H1 (cell line): ENCODE measurements at regions not wholly inside any gene's neighbourhood (a gene's known extent, or its start where the extent isn't known, plus 50 kb on each side); places are given as distances from the start of the nearest gene placed in this dataset.
A peak's percentile ranks its signal among the peaks of the same experiment; 100 is the strongest.

Source experiments
- CTCF ChIA-PET: fragments of 300-600 bp; sonication (Branson Sonifier 250); formaldehyde crosslinking; loops from one replicate; lab custom pipeline; 2021; ENCODE audit not compliant: partially characterized antibody; lab: Charles Lee
- POLR2A ChIA-PET: fragments of 300-600 bp; sonication (Branson Sonifier 250); formaldehyde crosslinking; loops from one replicate; lab custom pipeline; 2021; ENCODE audit warnings: inconsistent platforms; ENCODE audit not compliant: partially characterized antibody; lab: Charles Lee
- DNase-seq, 2 experiments: peaks; one replicate each; pipeline versions ENCODE4 v3.0.0 to v3.0.0-alpha.2; 2010 to 2022; ENCODE audit warnings: low spot score in 2 of 2, low read depth in 1 of 2, mixed read lengths in 1 of 2
- FAIRE-seq: peaks from 2 replicates; lab custom pipeline; 2011; peaks lifted over from hg19 to GRCh38; lab: Jason Lieb, UNC
- H2AFZ ChIP-seq: 2 replicates; pipeline ENCODE4 v1.8.1; 2012; ENCODE audit warnings: low read length, inconsistent platforms
- H2AK5ac ChIP-seq: 2 replicates; pipeline ENCODE4 v1.6.1; 2013; ENCODE audit warnings: low read depth, low read length
- H2BK120ac ChIP-seq: replicated peaks from 2 replicates; pipeline ENCODE3; 2013; ENCODE audit warnings: low read depth, low read length, inconsistent platforms
- H2BK12ac ChIP-seq: 2 replicates; pipeline ENCODE4 v1.6.1; 2013; ENCODE audit warnings: low read depth, low read length
- H2BK15ac ChIP-seq: 2 replicates; pipeline ENCODE4 v1.6.1; 2013; ENCODE audit warnings: low read length
- H2BK20ac ChIP-seq: 2 replicates; pipeline ENCODE4 v1.6.1; 2013; ENCODE audit warnings: low read length
- H2BK5ac ChIP-seq: 2 replicates; pipeline ENCODE4 v1.6.1; 2013; ENCODE audit warnings: low read depth, low read length
- H3K14ac ChIP-seq: 2 replicates; pipeline ENCODE4 v1.6.1; 2013; ENCODE audit warnings: inconsistent platforms; ENCODE audit not compliant: insufficient read length
- H3K18ac ChIP-seq: 2 replicates; pipeline ENCODE4 v1.6.1; 2013; ENCODE audit warnings: low read length; ENCODE audit errors: extremely low read depth
- H3K23ac ChIP-seq: 2 replicates; pipeline ENCODE4 v1.6.1; 2013; ENCODE audit warnings: inconsistent platforms; ENCODE audit not compliant: insufficient read length
- H3K23me2 ChIP-seq: 2 replicates; pipeline ENCODE4 v1.6.1; 2013; ENCODE audit warnings: low read depth, low read length
- H3K27ac ChIP-seq: 2 replicates; pipeline ENCODE4 v1.6.1; 2011; ENCODE audit warnings: low read depth, low read length, inconsistent platforms
- H3K27me3 ChIP-seq, 4 experiments: replicated peaks in 1 of 4; 1 replicate in 1 of 4; 2 replicates in 3 of 4; pipeline versions ENCODE4 v1.6.1 to v1.8.1; 2011 to 2013; ENCODE audit warnings: low read length in 3 of 4, mild to moderate bottlenecking in 3 of 4, inconsistent platforms in 2 of 4, mixed read lengths in 2 of 4, moderate library complexity in 1 of 4; ENCODE audit not compliant: control insufficient read depth in 3 of 4, insufficient read depth in 3 of 4; ENCODE audit errors: extremely low read depth in 1 of 4
- H3K36me3 ChIP-seq, 4 experiments: 2 replicates each; pipeline versions ENCODE4 v1.6.1 to v1.8.1; 2011 to 2013; ENCODE audit warnings: mild to moderate bottlenecking in 4 of 4, low read length in 3 of 4, moderate library complexity in 2 of 4, control low read depth in 1 of 4, inconsistent platforms in 1 of 4; ENCODE audit not compliant: insufficient read depth in 4 of 4, control insufficient read depth in 2 of 4
- H3K4ac ChIP-seq: replicated peaks from 2 replicates; pipeline ENCODE3; 2013; ENCODE audit warnings: low read length, low read depth, mixed read lengths, inconsistent platforms; ENCODE audit not compliant: insufficient read length
- H3K4me1 ChIP-seq, 4 experiments: replicated peaks in 1 of 4; 1 replicate in 1 of 4; 2 replicates in 3 of 4; pipeline versions ENCODE4 v1.6.1 to v1.8.1; 2011 to 2013; ENCODE audit warnings: low read length in 3 of 4, inconsistent platforms in 2 of 4, mixed read lengths in 1 of 4; ENCODE audit not compliant: insufficient read depth in 4 of 4, control insufficient read depth in 3 of 4
- H3K4me2 ChIP-seq, 2 experiments: 2 replicates each; pipeline versions ENCODE4 v1.6.1 to v1.8.1; 2011 to 2013; ENCODE audit warnings: low read depth in 2 of 2, low read length in 2 of 2, control low read depth in 1 of 2, inconsistent platforms in 1 of 2, mild to moderate bottlenecking in 1 of 2; ENCODE audit not compliant: insufficient read depth in 1 of 2
- H3K4me3 ChIP-seq, 4 experiments: fragments of 200-600, 300-600 bp in 1 of 4; sonication (generic), shearing (Covaris generic), sonication (Bioruptor Twin) in 1 of 4; 2 replicates each; pipeline versions ENCODE4 v1.5.1 to v1.8.1; 2011 to 2016; ENCODE audit warnings: low read length in 4 of 4, low read depth in 3 of 4, control low read depth in 2 of 4, inconsistent platforms in 2 of 4, mild to moderate bottlenecking in 2 of 4, mixed read lengths in 1 of 4, moderate library complexity in 1 of 4; ENCODE audit not compliant: insufficient read depth in 2 of 4; ENCODE audit errors: extremely low read depth in 1 of 4
- H3K56ac ChIP-seq: replicated peaks from 2 replicates; pipeline ENCODE3; 2013; ENCODE audit warnings: low read depth, mild to moderate bottlenecking, mixed read lengths, low read length, inconsistent platforms; ENCODE audit not compliant: insufficient read length
- H3K79me1 ChIP-seq: 2 replicates; pipeline ENCODE4 v1.6.1; 2013; ENCODE audit warnings: low read depth, low read length, control low read depth
- H3K79me2 ChIP-seq, 2 experiments: 2 replicates each; pipeline versions ENCODE4 v1.6.1 to v1.8.1; 2012 to 2013; ENCODE audit warnings: low read length in 2 of 2, mild to moderate bottlenecking in 2 of 2, inconsistent platforms in 1 of 2; ENCODE audit not compliant: insufficient read depth in 2 of 2, control insufficient read depth in 1 of 2
- H3K9ac ChIP-seq, 4 experiments: replicated peaks in 1 of 4; 1 replicate in 1 of 4; 2 replicates in 3 of 4; pipeline versions ENCODE4 v1.6.1 to v1.8.1; 2011 to 2013; ENCODE audit warnings: low read depth in 3 of 4, low read length in 3 of 4, control low read depth in 2 of 4, mild to moderate bottlenecking in 2 of 4, moderate library complexity in 2 of 4, inconsistent platforms in 1 of 4; ENCODE audit errors: extremely low read depth in 1 of 4
- H3K9me3 ChIP-seq, 2 experiments: 2 replicates each; pipeline versions ENCODE4 v1.6.1 to v1.8.1; 2012 to 2013; ENCODE audit warnings: mild to moderate bottlenecking in 2 of 2, moderate library complexity in 2 of 2, control low read depth in 1 of 2, inconsistent platforms in 1 of 2, low read depth in 1 of 2, low read length in 1 of 2, mixed read lengths in 1 of 2; ENCODE audit not compliant: insufficient read depth in 2 of 2
- H4K20me1 ChIP-seq, 2 experiments: replicated peaks in 1 of 2; 2 replicates each; pipeline versions ENCODE3 to v1.8.1; 2011 to 2013; ENCODE audit warnings: inconsistent platforms in 2 of 2, low read length in 2 of 2, mild to moderate bottlenecking in 1 of 2; ENCODE audit not compliant: insufficient read depth in 2 of 2, control insufficient read depth in 1 of 2
- H4K5ac ChIP-seq: 2 replicates; pipeline ENCODE4 v1.6.1; 2013; ENCODE audit warnings: low read length, low read depth, mixed read lengths, inconsistent platforms; ENCODE audit not compliant: insufficient read length
- H4K8ac ChIP-seq: 2 replicates; pipeline ENCODE4 v1.8.0; 2013; ENCODE audit warnings: mild to moderate bottlenecking, moderate library complexity, low read length, inconsistent platforms; ENCODE audit not compliant: insufficient read depth; ENCODE audit errors: extremely low read depth
- H4K91ac ChIP-seq: replicated peaks from 2 replicates; pipeline ENCODE3; 2013; ENCODE audit warnings: low read length, mixed read lengths, inconsistent platforms; ENCODE audit not compliant: insufficient read length
- CTBP2 ChIP-seq: IDR thresholded peaks from 2 replicates; pipeline ENCODE4 v1.7.0; 2011; ENCODE audit warnings: borderline replicate concordance, mild to moderate bottlenecking, moderate library complexity, mixed read lengths, low read length; ENCODE audit not compliant: insufficient read depth, insufficient read length
- MAX ChIP-seq: IDR thresholded peaks from 2 replicates; pipeline ENCODE4 v1.6.1; 2012; ENCODE audit warnings: inconsistent platforms
- NANOG ChIP-seq: IDR thresholded peaks from 2 replicates; pipeline ENCODE4 v1.6.1; 2011; ENCODE audit warnings: low read length, low read depth, mild to moderate bottlenecking, inconsistent platforms; ENCODE audit not compliant: insufficient read depth, poor library complexity, severe bottlenecking
- PHF8 ChIP-seq: fragments of 200-600 bp; sonication (generic); conservative IDR thresholded peaks from 2 replicates; pipeline ENCODE4 v1.7.1; 2012; ENCODE audit warnings: low read depth, mild to moderate bottlenecking, inconsistent platforms, low read length, moderate library complexity
- POLR2AphosphoS5 ChIP-seq: IDR thresholded peaks from 2 replicates; pipeline ENCODE4 v1.6.1; 2011; ENCODE audit warnings: low read depth, low read length
- RAD21 ChIP-seq, 2 experiments: IDR thresholded peaks in 1 of 2; conservative IDR thresholded peaks in 1 of 2; 2 replicates each; pipeline ENCODE4 v1.6.1; 2011; ENCODE audit warnings: low read depth in 2 of 2, low read length in 2 of 2, improper control_type of control experiment in 1 of 2, inconsistent platforms in 1 of 2, mild to moderate bottlenecking in 1 of 2, moderate library complexity in 1 of 2
- SIN3A ChIP-seq, 2 experiments: IDR thresholded peaks in 1 of 2; conservative IDR thresholded peaks in 1 of 2; 2 replicates each; pipeline ENCODE4 v1.6.1; 2011 to 2012; ENCODE audit warnings: low read length in 2 of 2, improper control_type of control experiment in 1 of 2, low read depth in 1 of 2, mild to moderate bottlenecking in 1 of 2
- USF2 ChIP-seq: IDR thresholded peaks from 2 replicates; pipeline ENCODE4 v1.6.1; 2011; ENCODE audit warnings: low read length, improper control_type of control experiment
- WGBS, 2 experiments: shearing (Covaris generic) in 1 of 2; methylation state at CpG; one replicate each; pipeline versions ENCODE4 v1.1.6 to v1.1.7; 2013 to 2015; ENCODE audit warnings: low lambda C conversion rate in 2 of 2, mixed read lengths in 2 of 2, inconsistent platforms in 1 of 2, low coverage in 1 of 2, missing lambda C conversion rate in 1 of 2; ENCODE audit not compliant: insufficient replicate concordance in 2 of 2, insufficient coverage in 1 of 2, insufficient read length in 1 of 2; ENCODE audit errors: extremely low coverage in 1 of 2, missing lambda C conversion rate in 1 of 2; 5-methylcytosine and 5-hydroxymethylcytosine counted together
- TF ChIP-seq, protein P1 (sequence below), 3 experiments: IDR thresholded peaks; 1 replicate in 2 of 3; 2 replicates in 1 of 3; pipeline versions ENCODE4 v1.5.1 to v1.6.1; 2011; ENCODE audit warnings: low read length in 3 of 3, mild to moderate bottlenecking in 3 of 3, inconsistent platforms in 2 of 3, low read depth in 1 of 3, moderate library complexity in 1 of 3; ENCODE audit not compliant: insufficient read depth in 1 of 3; ENCODE audit errors: control extremely low read depth in 1 of 3

GRCh38 chr13:63901630-63902029 lies 2486.0 kb upstream of the PCDH20 start:
- no peak overlapping the region for H3K18ac ChIP-seq
- FAIRE-seq (no peak), DNase-seq (no peak)
- no peak overlapping the region for H4K91ac ChIP-seq
- no peaks in the 10 kb centered on the region for H3K23me2 ChIP-seq
- no peaks in the 10 kb centered on the region for H3K36me3 ChIP-seq
- no peak overlapping the region for H2BK12ac ChIP-seq
- no peaks in the 10 kb centered on the region for H4K20me1 ChIP-seq
- no peak overlapping the region for H3K4me3 ChIP-seq
- H4K5ac ChIP-seq, result no peak overlapping the region
- no peaks in the 10 kb centered on the region for H3K9me3 ChIP-seq
- no peaks in the 10 kb centered on the region for H3K27me3 ChIP-seq
- no peak overlapping the region for H2AK5ac ChIP-seq
- no peak overlapping the region for H3K9ac ChIP-seq
- WGBS, 2 experiments, result 91% methylated on average over 5 of the region's 5 CpGs; no CpG with 5 or more reads in 1 of the 2 experiments
- H4K8ac ChIP-seq, result no peak overlapping the region
- no peak overlapping the region for H2BK120ac ChIP-seq
- H3K23ac ChIP-seq, result no peak overlapping the region
- POLR2A ChIA-PET, result no interaction called here
- H3K14ac ChIP-seq, result no peak overlapping the region
- H3K56ac ChIP-seq, result no peak overlapping the region
- no peaks in the 10 kb centered on the region for H3K79me2 ChIP-seq
- H3K79me1 ChIP-seq, result no peaks in the 10 kb centered on the region
- no peak overlapping the region for H2BK20ac ChIP-seq
- no peak overlapping the region for H3K27ac ChIP-seq
- no peak overlapping the region for H3K4ac ChIP-seq
- H2AFZ ChIP-seq, result no peak overlapping the region
- H3K4me2 ChIP-seq, result no peak overlapping the region
- CTCF ChIA-PET, result no interaction called here
- H2BK5ac ChIP-seq, result no peak overlapping the region
- no peak overlapping the region for H2BK15ac ChIP-seq
- no peaks in the 10 kb centered on the region for H3K4me1 ChIP-seq
- TF ChIP-seq MAX (no peak), CTBP2 (no peak), NANOG (no peak), USF2 (no peak), RAD21 (IDR thresholded peaks at IDR 0.05 in 1 of 2, conservative IDR thresholded peaks at IDR 0.05 in 1 of 2; ENCODE audit: low read depth in 2 of 2, low read length in 2 of 2) (peak; percentile 53 to 59), POLR2AphosphoS5 (no peak), PHF8 (no peak), SIN3A (conservative IDR thresholded peaks at IDR 0.05 in 1 of 2, IDR thresholded peaks at IDR 0.05 in 1 of 2; ENCODE audit: low read depth in 1 of 2, low read length in 2 of 2) (no peak)
- TF ChIP-seq, protein P1, sequence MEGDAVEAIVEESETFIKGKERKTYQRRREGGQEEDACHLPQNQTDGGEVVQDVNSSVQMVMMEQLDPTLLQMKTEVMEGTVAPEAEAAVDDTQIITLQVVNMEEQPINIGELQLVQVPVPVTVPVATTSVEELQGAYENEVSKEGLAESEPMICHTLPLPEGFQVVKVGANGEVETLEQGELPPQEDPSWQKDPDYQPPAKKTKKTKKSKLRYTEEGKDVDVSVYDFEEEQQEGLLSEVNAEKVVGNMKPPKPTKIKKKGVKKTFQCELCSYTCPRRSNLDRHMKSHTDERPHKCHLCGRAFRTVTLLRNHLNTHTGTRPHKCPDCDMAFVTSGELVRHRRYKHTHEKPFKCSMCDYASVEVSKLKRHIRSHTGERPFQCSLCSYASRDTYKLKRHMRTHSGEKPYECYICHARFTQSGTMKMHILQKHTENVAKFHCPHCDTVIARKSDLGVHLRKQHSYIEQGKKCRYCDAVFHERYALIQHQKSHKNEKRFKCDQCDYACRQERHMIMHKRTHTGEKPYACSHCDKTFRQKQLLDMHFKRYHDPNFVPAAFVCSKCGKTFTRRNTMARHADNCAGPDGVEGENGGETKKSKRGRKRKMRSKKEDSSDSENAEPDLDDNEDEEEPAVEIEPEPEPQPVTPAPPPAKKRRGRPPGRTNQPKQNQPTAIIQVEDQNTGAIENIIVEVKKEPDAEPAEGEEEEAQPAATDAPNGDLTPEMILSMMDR (IDR thresholded peaks at IDR 0.05; ENCODE audit: control extremely low read depth in 1 of 3, insufficient read depth in 1 of 3, low read depth in 1 of 3, low read length in 3 of 3), result peak; percentile 4 to 22 (median 14); a peak in 3 of 4 replicates
